PFSK-1 (cell line): ENCODE measurements at regions not wholly inside any gene's neighbourhood (a gene's known extent, or its start where the extent isn't known, plus 50 kb on each side); places are given as distances from the start of the nearest gene placed in this dataset.

Experiments used
- POLR2AphosphoS5 ChIP-seq: IDR thresholded peaks from 2 replicates; pipeline ENCODE4 v1.6.1; 2012; ENCODE audit warnings: low read depth, mild to moderate bottlenecking, control low read depth, low read length, moderate library complexity
- SIN3A ChIP-seq: IDR thresholded peaks from 2 replicates; pipeline ENCODE4 v1.6.1; 2012; ENCODE audit warnings: mild to moderate bottlenecking, low read length, moderate library complexity, borderline replicate concordance; ENCODE audit not compliant: insufficient read depth
- TAF1 ChIP-seq: IDR thresholded peaks from 2 replicates; pipeline ENCODE4 v1.6.1; 2012; ENCODE audit warnings: low read length, control low read depth, borderline replicate concordance; ENCODE audit not compliant: insufficient read depth
- TF ChIP-seq, protein P1 (sequence below), 2 experiments: IDR thresholded peaks; 2 replicates each; pipeline versions ENCODE4 v1.6.1 to v1.8.0; 2011 to 2012; ENCODE audit warnings: low read depth in 2 of 2, low read length in 2 of 2, control low read depth in 1 of 2, inconsistent platforms in 1 of 2, mild to moderate bottlenecking in 1 of 2, moderate library complexity in 1 of 2; ENCODE audit not compliant: insufficient read depth in 1 of 2

GRCh38 chr9:107794259-107794658 lies 304.7 kb upstream of the KLF4 start:
- TF ChIP-seq SIN3A (no peak), TAF1 (no peak), POLR2AphosphoS5 (no peak)
- TF ChIP-seq, protein P1, sequence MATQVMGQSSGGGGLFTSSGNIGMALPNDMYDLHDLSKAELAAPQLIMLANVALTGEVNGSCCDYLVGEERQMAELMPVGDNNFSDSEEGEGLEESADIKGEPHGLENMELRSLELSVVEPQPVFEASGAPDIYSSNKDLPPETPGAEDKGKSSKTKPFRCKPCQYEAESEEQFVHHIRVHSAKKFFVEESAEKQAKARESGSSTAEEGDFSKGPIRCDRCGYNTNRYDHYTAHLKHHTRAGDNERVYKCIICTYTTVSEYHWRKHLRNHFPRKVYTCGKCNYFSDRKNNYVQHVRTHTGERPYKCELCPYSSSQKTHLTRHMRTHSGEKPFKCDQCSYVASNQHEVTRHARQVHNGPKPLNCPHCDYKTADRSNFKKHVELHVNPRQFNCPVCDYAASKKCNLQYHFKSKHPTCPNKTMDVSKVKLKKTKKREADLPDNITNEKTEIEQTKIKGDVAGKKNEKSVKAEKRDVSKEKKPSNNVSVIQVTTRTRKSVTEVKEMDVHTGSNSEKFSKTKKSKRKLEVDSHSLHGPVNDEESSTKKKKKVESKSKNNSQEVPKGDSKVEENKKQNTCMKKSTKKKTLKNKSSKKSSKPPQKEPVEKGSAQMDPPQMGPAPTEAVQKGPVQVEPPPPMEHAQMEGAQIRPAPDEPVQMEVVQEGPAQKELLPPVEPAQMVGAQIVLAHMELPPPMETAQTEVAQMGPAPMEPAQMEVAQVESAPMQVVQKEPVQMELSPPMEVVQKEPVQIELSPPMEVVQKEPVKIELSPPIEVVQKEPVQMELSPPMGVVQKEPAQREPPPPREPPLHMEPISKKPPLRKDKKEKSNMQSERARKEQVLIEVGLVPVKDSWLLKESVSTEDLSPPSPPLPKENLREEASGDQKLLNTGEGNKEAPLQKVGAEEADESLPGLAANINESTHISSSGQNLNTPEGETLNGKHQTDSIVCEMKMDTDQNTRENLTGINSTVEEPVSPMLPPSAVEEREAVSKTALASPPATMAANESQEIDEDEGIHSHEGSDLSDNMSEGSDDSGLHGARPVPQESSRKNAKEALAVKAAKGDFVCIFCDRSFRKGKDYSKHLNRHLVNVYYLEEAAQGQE (IDR thresholded peaks at IDR 0.05; ENCODE audit: insufficient read depth in 1 of 2, low read depth in 2 of 2, low read length in 2 of 2), result no peak
